Panc1 (cell line): ENCODE measurements at regions not wholly inside any gene's neighbourhood (a gene's known extent, or its start where the extent isn't known, plus 50 kb on each side); places are given as distances from the start of the nearest gene placed in this dataset.

ENCODE experiments used
- POLR2AphosphoS5 ChIP-seq: IDR thresholded peaks from 2 replicates; pipeline ENCODE4 v1.6.1; 2012; ENCODE audit warnings: mild to moderate bottlenecking, low read depth, low read length, moderate library complexity
- SIN3A ChIP-seq: IDR thresholded peaks from 2 replicates; pipeline ENCODE4 v1.6.1; 2012; ENCODE audit warnings: low read depth, mild to moderate bottlenecking, low read length, moderate library complexity, borderline replicate concordance; ENCODE audit not compliant: insufficient read depth
- TF ChIP-seq, protein P1 (sequence below): fragments of 450-650 bp; IDR thresholded peaks from 2 replicates; pipeline ENCODE4 v1.5.1; 2017; ENCODE audit warnings: mild to moderate bottlenecking
- TF ChIP-seq, protein P2 (sequence below), 2 experiments: IDR thresholded peaks; 2 replicates each; pipeline ENCODE4 v1.6.1; 2011 to 2012; ENCODE audit warnings: low read depth in 2 of 2, control low read depth in 1 of 2, low read length in 1 of 2, mild to moderate bottlenecking in 1 of 2, moderate library complexity in 1 of 2; ENCODE audit not compliant: insufficient read depth in 1 of 2

DNA sequence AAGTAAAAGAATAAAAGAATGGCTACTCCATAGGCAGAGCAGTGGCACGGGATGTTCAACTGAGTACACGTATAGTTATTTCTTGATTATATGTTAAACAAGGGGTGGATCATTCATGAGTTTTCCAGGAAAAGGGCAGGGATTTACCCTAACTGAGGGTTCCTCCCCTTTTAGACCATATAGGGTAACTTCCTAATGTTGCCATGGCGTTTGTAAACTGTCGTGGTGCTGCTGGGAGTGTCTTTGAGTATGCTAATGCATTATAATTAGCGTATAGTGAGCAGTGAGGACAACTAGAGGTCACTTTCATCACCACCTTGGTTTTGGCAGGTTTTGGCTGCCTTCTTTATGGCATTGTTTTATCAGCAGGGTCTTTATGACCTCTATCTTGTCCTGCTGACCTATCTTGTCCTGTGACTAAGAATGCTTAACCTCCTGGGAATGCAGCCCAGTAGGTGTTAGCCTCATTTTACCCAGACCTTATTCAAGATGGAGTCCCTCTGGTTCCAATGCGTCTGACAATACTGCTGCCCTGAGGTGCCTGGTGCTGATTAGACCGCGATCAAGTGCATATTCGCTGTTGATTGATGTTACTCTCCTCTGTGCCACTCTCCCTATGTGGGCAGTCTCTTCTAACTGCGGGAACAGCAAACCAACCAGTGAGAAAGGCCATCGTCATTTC is 67.6 kb upstream of the AMN1 start:
- TF ChIP-seq, protein P1, sequence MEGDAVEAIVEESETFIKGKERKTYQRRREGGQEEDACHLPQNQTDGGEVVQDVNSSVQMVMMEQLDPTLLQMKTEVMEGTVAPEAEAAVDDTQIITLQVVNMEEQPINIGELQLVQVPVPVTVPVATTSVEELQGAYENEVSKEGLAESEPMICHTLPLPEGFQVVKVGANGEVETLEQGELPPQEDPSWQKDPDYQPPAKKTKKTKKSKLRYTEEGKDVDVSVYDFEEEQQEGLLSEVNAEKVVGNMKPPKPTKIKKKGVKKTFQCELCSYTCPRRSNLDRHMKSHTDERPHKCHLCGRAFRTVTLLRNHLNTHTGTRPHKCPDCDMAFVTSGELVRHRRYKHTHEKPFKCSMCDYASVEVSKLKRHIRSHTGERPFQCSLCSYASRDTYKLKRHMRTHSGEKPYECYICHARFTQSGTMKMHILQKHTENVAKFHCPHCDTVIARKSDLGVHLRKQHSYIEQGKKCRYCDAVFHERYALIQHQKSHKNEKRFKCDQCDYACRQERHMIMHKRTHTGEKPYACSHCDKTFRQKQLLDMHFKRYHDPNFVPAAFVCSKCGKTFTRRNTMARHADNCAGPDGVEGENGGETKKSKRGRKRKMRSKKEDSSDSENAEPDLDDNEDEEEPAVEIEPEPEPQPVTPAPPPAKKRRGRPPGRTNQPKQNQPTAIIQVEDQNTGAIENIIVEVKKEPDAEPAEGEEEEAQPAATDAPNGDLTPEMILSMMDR: no peak
- no peak for TF ChIP-seq POLR2AphosphoS5
- TF ChIP-seq, protein P2, sequence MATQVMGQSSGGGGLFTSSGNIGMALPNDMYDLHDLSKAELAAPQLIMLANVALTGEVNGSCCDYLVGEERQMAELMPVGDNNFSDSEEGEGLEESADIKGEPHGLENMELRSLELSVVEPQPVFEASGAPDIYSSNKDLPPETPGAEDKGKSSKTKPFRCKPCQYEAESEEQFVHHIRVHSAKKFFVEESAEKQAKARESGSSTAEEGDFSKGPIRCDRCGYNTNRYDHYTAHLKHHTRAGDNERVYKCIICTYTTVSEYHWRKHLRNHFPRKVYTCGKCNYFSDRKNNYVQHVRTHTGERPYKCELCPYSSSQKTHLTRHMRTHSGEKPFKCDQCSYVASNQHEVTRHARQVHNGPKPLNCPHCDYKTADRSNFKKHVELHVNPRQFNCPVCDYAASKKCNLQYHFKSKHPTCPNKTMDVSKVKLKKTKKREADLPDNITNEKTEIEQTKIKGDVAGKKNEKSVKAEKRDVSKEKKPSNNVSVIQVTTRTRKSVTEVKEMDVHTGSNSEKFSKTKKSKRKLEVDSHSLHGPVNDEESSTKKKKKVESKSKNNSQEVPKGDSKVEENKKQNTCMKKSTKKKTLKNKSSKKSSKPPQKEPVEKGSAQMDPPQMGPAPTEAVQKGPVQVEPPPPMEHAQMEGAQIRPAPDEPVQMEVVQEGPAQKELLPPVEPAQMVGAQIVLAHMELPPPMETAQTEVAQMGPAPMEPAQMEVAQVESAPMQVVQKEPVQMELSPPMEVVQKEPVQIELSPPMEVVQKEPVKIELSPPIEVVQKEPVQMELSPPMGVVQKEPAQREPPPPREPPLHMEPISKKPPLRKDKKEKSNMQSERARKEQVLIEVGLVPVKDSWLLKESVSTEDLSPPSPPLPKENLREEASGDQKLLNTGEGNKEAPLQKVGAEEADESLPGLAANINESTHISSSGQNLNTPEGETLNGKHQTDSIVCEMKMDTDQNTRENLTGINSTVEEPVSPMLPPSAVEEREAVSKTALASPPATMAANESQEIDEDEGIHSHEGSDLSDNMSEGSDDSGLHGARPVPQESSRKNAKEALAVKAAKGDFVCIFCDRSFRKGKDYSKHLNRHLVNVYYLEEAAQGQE (IDR thresholded peaks at IDR 0.05; ENCODE audit: insufficient read depth in 1 of 2, low read depth in 2 of 2, low read length in 1 of 2): no peak
- TF ChIP-seq SIN3A: no peak
